Gastrocnemius medialis (tissue), 4 donors: ENCODE measurements at regions not wholly inside any gene's neighbourhood (a gene's known extent, or its start where the extent isn't known, plus 50 kb on each side); places are given as distances from the start of the nearest gene placed in this dataset.

Source experiments
- ATAC-seq, 2 donors: fragments of 150-250 bp; one replicate each; pipeline ENCODE4 v1.9.1; 2016
- DNase-seq, 2 donors: peaks; one replicate each; pipeline ENCODE4 v3.0.0-alpha.2; 2019
- H3K27ac ChIP-seq, 4 donors: fragments of 200-600 bp; sonication (generic); 1 replicate in 1 of 4; 2 replicates in 3 of 4; pipeline ENCODE4 v1.5.1; 2016 to 2018; ENCODE audit warnings: mild to moderate bottlenecking in 2 of 4, moderate library complexity in 1 of 4
- H3K27me3 ChIP-seq, 3 donors: fragments of 200-600 bp; sonication (generic) in 2 of 3; 1 replicate in 1 of 3; 2 replicates in 2 of 3; pipeline versions ENCODE4 v1.5.1 to v1.6.0; 2016 to 2019; ENCODE audit warnings: mild to moderate bottlenecking in 1 of 3, moderate library complexity in 1 of 3
- H3K36me3 ChIP-seq, 2 donors: fragments of 200-600 bp; sonication (generic) in 1 of 2; one replicate each; pipeline ENCODE4 v1.5.1; 2017 to 2018
- H3K4me1 ChIP-seq, 2 donors: fragments of 200-600 bp; sonication (generic) in 1 of 2; one replicate each; pipeline ENCODE4 v1.5.1; 2016 to 2017; ENCODE audit warnings: mild to moderate bottlenecking in 2 of 2
- H3K4me3 ChIP-seq, 4 donors: fragments of 200-600 bp; sonication (generic) in 3 of 4; 1 replicate in 1 of 4; 2 replicates in 3 of 4; pipeline ENCODE4 v1.5.1; 2016 to 2019; ENCODE audit warnings: mild to moderate bottlenecking in 2 of 4
- H3K9me3 ChIP-seq, 3 donors: fragments of 200-600 bp; sonication (generic) in 2 of 3; 1 replicate in 1 of 3; 2 replicates in 2 of 3; pipeline ENCODE4 v1.5.1; 2016 to 2019
- CTCF ChIP-seq, 5 experiments: fragments of 450-650 bp in 3 of 5; fragments of 200-600 bp in 2 of 5; sonication (generic) in 2 of 5; IDR thresholded peaks in 4 of 5; conservative IDR thresholded peaks in 1 of 5; 1 replicate in 4 of 5; 2 replicates in 1 of 5; pipeline ENCODE4 v1.5.1; 2016 to 2019; ENCODE audit warnings: antibody characterized with exemption in 5 of 5, mild to moderate bottlenecking in 3 of 5, moderate library complexity in 3 of 5
- POLR2A ChIP-seq, 2 donors: fragments of 450-650 bp; IDR thresholded peaks; one replicate each; pipeline ENCODE4 v1.6.1; 2017; ENCODE audit warnings: antibody characterized with exemption in 2 of 2, mild to moderate bottlenecking in 2 of 2, moderate library complexity in 2 of 2
- in situ Hi-C, 4 donors: fragments of 200-750 bp; cut with MboI; loops; one replicate each; pipeline versions ENCODE4 v1.15.0 to v1.8.0; 2017; ENCODE audit warnings: low sequenced_read_pairs in 4 of 4
- intact Hi-C: fragments of 100-400 bp; cut with DNase I; formaldehyde crosslinking; loops from one replicate; pipeline ENCODE4 v1.15.1; 2023; ENCODE audit warnings: low total_unique reads

- Histone ChIP-seq H3K27me3 (no peaks in the 10 kb centered on the region), H3K9me3 (no peaks in the 10 kb centered on the region), H3K36me3 (no peaks in the 10 kb centered on the region), H3K4me3 (no peak overlapping the region), H3K27ac (no peak overlapping the region), H3K4me1 (no peaks in the 10 kb centered on the region)
- ATAC-seq (no peak), DNase-seq (no peak)
- intact Hi-C loops, result no loop called here
- in situ Hi-C loops, result no loop called here
- TF ChIP-seq CTCF (IDR thresholded peaks at IDR 0.05 in 4 of 5, conservative IDR thresholded peaks at IDR 0.05 in 1 of 5), result no peak
- TF ChIP-seq POLR2A (IDR thresholded peaks at IDR 0.05), result no peak
These were observed 233.3 kb upstream of the FOXN3 start for GRCh38 chr14:89650077-89650978.

GRCh38 chr14:89649451-89650075 lies 232.5 kb upstream of the FOXN3 start:
- DNase-seq (no peak), ATAC-seq (no peak)
- Histone ChIP-seq H3K9me3 (no peaks in the 10 kb centered on the region), H3K27me3 (no peaks in the 10 kb centered on the region), H3K36me3 (no peaks in the 10 kb centered on the region), H3K4me3 (no peak overlapping the region), H3K4me1 (no peaks in the 10 kb centered on the region), H3K27ac (no peak overlapping the region)
- intact Hi-C loops, result no loop called here
- TF ChIP-seq CTCF (IDR thresholded peaks at IDR 0.05 in 4 of 5, conservative IDR thresholded peaks at IDR 0.05 in 1 of 5) (no peak), POLR2A (IDR thresholded peaks at IDR 0.05) (no peak)
- in situ Hi-C loops, result no loop called here

GRCh38 chr14:89648924-89649323 lies 231.9 kb upstream of the FOXN3 start:
- no peaks in the 10 kb centered on the region for H3K9me3 ChIP-seq
- no peaks in the 10 kb centered on the region for H3K36me3 ChIP-seq
- H3K27ac ChIP-seq, result no peak overlapping the region
- intact Hi-C loops, result no loop called here
- ATAC-seq, result no peak
- no peak overlapping the region for H3K4me3 ChIP-seq
- DNase-seq, result no peak
- no peaks in the 10 kb centered on the region for H3K27me3 ChIP-seq
- TF ChIP-seq POLR2A (IDR thresholded peaks at IDR 0.05) (no peak), CTCF (IDR thresholded peaks at IDR 0.05 in 4 of 5, conservative IDR thresholded peaks at IDR 0.05 in 1 of 5) (no peak)
- no peaks in the 10 kb centered on the region for H3K4me1 ChIP-seq
- in situ Hi-C loops, result no loop called here

- Histone ChIP-seq H3K4me1 (no peaks in the 10 kb centered on the region), H3K27ac (no peak overlapping the region), H3K36me3 (no peaks in the 10 kb centered on the region), H3K9me3 (no peaks in the 10 kb centered on the region), H3K27me3 (no peaks in the 10 kb centered on the region), H3K4me3 (no peak overlapping the region)
- TF ChIP-seq CTCF (IDR thresholded peaks at IDR 0.05 in 4 of 5, conservative IDR thresholded peaks at IDR 0.05 in 1 of 5), result no peak
- in situ Hi-C loops (no loop called here), intact Hi-C loops (no loop called here)
- ATAC-seq (no peak), DNase-seq (no peak)
These were observed 231.5 kb upstream of the FOXN3 start for GRCh38 chr14:89648510-89648909.
